Lower lobe of right lung (tissue), 2 donors: ENCODE measurements at regions not wholly inside any gene's neighbourhood (a gene's known extent, or its start where the extent isn't known, plus 50 kb on each side); places are given as distances from the start of the nearest gene placed in this dataset.

Experiments used
- ATAC-seq, 2 donors: fragments of 200-7000 bp; cut with Tn5 transposase; one replicate each; pipeline ENCODE4 v1.9.1; 2020 to 2022; ENCODE audit warnings: mild to moderate bottlenecking in 2 of 2, moderate library complexity in 2 of 2
- DNase-seq: peaks from one replicate; pipeline ENCODE4 v3.0.0-alpha.2; 2020
- H3K27ac ChIP-seq: fragments of 200-600 bp; one replicate; pipeline ENCODE4 v1.8.0; 2022
- H3K27me3 ChIP-seq: fragments of 200-600 bp; one replicate; pipeline ENCODE4 v1.8.0; 2022; ENCODE audit warnings: low read depth
- H3K36me3 ChIP-seq: fragments of 200-600 bp; one replicate; pipeline ENCODE4 v1.8.0; 2022; ENCODE audit warnings: mild to moderate bottlenecking
- H3K4me1 ChIP-seq: fragments of 200-600 bp; one replicate; pipeline ENCODE4 v1.8.0; 2022
- H3K4me3 ChIP-seq: fragments of 200-600 bp; one replicate; pipeline ENCODE4 v1.8.0; 2022; ENCODE audit warnings: mild to moderate bottlenecking
- H3K9me3 ChIP-seq: fragments of 200-600 bp; one replicate; pipeline ENCODE4 v1.8.0; 2022
- CTCF ChIP-seq: fragments of 200-600 bp; IDR thresholded peaks from one replicate; pipeline ENCODE4 v1.8.0; 2022; ENCODE audit warnings: antibody characterized with exemption, mild to moderate bottlenecking
- intact Hi-C: fragments of 100-400 bp; cut with DNase I; formaldehyde crosslinking; loops from one replicate; pipeline ENCODE4 v1.11.0; 2022
- donor health status: DM: no; HTN: yes; CAD: no; lungs with severe emphysema.

- DNase-seq (no peak), ATAC-seq (no peak)
- intact Hi-C loops, result no loop called here
- TF ChIP-seq CTCF, result no peak
- H3K4me3 ChIP-seq, result no peak overlapping the region
- H3K27me3 ChIP-seq, result no peaks in the 10 kb centered on the region
- H3K36me3 ChIP-seq, result no peaks in the 10 kb centered on the region
- H3K27ac ChIP-seq, result no peak overlapping the region
- no peaks in the 10 kb centered on the region for H3K4me1 ChIP-seq
- no peaks in the 10 kb centered on the region for H3K9me3 ChIP-seq
Observed at GRCh38 chr6:62889240-62889639, 322.0 kb upstream of the FKBP1C start.

- Histone ChIP-seq H3K27ac (no peak overlapping the region), H3K4me1 (no peaks in the 10 kb centered on the region), H3K4me3 (no peak overlapping the region), H3K27me3 (no peaks in the 10 kb centered on the region), H3K36me3 (no peaks in the 10 kb centered on the region), H3K9me3 (no peaks in the 10 kb centered on the region)
- intact Hi-C loops, result no loop called here
- DNase-seq (no peak), ATAC-seq (no peak)
- peak; percentile 42 for TF ChIP-seq CTCF
Observed at GRCh38 chr6:62891065-62891647, 320.1 kb upstream of the FKBP1C start.

DNA sequence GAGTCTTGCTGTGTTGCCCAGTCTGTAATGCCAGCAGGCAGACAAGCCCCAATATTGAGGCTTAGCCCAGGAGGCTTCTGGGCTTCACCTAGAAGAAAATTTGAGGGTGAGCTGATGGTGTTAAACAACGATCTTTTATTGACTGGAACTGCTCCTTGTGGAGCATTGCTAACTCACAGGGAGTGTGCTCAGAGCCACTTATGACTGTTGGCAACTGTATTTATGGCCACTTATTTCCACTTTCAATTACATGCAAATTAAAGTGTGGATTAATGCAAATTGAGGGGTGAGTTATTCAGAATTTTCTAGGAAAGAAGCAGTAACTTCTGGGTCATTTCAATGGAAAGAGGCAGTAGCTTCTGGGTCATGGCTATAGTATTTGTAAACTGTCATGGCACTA is 317.2 kb upstream of the FKBP1C start:
- H3K9me3 ChIP-seq, result no peaks in the 10 kb centered on the region
- intact Hi-C loops, result no loop called here
- DNase-seq (no peak), ATAC-seq (no peak)
- H3K27me3 ChIP-seq, result no peaks in the 10 kb centered on the region
- no peaks in the 10 kb centered on the region for H3K4me1 ChIP-seq
- no peak overlapping the region for H3K4me3 ChIP-seq
- H3K36me3 ChIP-seq, result no peaks in the 10 kb centered on the region
- TF ChIP-seq CTCF, result no peak
- H3K27ac ChIP-seq, result no peak overlapping the region

- TF ChIP-seq CTCF, result no peak
- H3K9me3 ChIP-seq, result no peaks in the 10 kb centered on the region
- no peak for DNase-seq
- no peak for ATAC-seq
- intact Hi-C loops, result no loop called here
- no peak overlapping the region for H3K27ac ChIP-seq
- H3K4me3 ChIP-seq, result no peak overlapping the region
- H3K4me1 ChIP-seq, result no peaks in the 10 kb centered on the region
- no peaks in the 10 kb centered on the region for H3K36me3 ChIP-seq
- H3K27me3 ChIP-seq, result no peaks in the 10 kb centered on the region
Observed at GRCh38 chr6:62903266-62903665, 308.0 kb upstream of the FKBP1C start.

DNA sequence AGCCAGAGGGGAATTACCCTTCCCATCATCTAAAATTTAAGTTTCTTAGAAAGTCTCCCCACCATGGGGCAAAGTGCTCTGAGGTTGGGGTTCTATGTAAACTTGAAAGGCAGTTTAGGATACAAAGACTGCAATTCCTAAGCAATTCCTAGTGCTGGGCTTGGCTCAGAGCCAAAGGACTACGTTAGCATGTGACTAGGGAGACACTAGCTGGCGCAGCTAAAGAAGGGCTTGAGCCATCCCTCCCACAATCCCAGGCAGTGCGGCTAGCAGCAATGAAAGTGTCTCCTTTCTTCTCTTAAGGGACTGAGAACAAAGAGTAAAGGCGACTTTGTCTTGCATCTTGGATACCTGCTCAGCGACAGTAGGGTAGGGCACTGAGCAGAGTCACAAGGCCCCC is 306.6 kb upstream of the FKBP1C start:
- Histone ChIP-seq H3K9me3 (no peaks in the 10 kb centered on the region), H3K36me3 (no peaks in the 10 kb centered on the region), H3K27ac (no peak overlapping the region), H3K4me3 (no peak overlapping the region), H3K4me1 (no peaks in the 10 kb centered on the region), H3K27me3 (no peaks in the 10 kb centered on the region)
- intact Hi-C loops, result no loop called here
- ATAC-seq (no peak), DNase-seq (no peak)
- no peak for TF ChIP-seq CTCF

DNA sequence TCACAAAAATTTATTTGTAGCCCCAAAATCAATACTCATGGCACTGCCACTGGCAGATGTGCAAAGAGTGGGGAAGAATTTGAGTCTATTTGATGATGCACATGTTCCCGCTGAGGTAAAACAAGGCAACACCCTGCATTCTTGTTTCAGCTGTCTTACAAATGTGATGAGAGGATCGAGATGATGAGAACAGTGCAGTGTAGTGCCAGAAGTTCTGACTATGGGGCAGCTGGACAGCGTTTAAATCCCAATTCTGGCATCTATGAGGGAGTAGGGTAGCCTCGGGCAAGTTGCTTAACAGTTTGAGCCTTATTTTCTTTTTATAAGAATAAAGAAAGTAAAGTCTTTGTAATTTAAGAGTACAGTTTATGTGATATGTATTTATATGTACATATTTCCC is 296.7 kb upstream of the FKBP1C start:
- Histone ChIP-seq H3K36me3 (no peaks in the 10 kb centered on the region), H3K4me1 (no peaks in the 10 kb centered on the region), H3K4me3 (no peak overlapping the region), H3K27ac (no peak overlapping the region), H3K9me3 (no peaks in the 10 kb centered on the region), H3K27me3 (no peaks in the 10 kb centered on the region)
- no peak for ATAC-seq
- TF ChIP-seq CTCF, result no peak
- no peak for DNase-seq
- intact Hi-C loops, result no loop called here
